ENCODE measurements at regions not wholly inside any gene's neighbourhood (a gene's known extent, or its start where the extent isn't known, plus 50 kb on each side); places are given as distances from the start of the nearest gene placed in this dataset.

DNA sequence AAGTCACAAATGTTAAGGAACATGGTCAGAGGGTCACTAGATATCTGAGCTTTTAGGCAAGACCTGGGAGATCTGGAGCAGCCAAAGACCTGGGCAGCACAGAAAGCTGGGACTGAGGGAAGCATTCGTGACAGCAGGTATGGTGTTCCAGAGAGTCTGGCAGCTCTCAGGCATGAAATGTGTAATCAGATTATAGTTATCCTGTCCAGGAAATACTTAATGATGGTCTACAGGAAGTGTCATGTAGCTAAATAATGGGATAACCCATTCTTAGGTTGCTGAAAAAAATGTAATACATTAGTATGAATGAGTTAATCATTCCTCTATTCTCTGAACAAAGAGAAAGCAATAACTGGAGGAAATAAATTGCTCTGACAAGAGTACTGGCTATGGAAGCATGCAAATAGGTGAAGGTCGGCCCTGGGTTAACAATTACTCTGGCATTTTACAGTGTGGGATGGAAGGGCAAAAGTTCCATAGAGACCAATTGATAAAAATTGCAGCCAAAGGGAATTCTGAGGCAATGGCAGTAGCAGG lies 740.5 kb downstream of the CBLN4 start:
- TF ChIP-seq POLR2A (IDR thresholded peaks at IDR 0.05), result no peak
- TF ChIP-seq, protein P1, sequence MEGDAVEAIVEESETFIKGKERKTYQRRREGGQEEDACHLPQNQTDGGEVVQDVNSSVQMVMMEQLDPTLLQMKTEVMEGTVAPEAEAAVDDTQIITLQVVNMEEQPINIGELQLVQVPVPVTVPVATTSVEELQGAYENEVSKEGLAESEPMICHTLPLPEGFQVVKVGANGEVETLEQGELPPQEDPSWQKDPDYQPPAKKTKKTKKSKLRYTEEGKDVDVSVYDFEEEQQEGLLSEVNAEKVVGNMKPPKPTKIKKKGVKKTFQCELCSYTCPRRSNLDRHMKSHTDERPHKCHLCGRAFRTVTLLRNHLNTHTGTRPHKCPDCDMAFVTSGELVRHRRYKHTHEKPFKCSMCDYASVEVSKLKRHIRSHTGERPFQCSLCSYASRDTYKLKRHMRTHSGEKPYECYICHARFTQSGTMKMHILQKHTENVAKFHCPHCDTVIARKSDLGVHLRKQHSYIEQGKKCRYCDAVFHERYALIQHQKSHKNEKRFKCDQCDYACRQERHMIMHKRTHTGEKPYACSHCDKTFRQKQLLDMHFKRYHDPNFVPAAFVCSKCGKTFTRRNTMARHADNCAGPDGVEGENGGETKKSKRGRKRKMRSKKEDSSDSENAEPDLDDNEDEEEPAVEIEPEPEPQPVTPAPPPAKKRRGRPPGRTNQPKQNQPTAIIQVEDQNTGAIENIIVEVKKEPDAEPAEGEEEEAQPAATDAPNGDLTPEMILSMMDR (IDR thresholded peaks at IDR 0.05), result no peak
